MM.1S (cell line): ENCODE measurements at regions not wholly inside any gene's neighbourhood (a gene's known extent, or its start where the extent isn't known, plus 50 kb on each side); places are given as distances from the start of the nearest gene placed in this dataset.

Experiments
- CTCF ChIP-seq: fragments of 300-600 bp; sonication (generic); IDR thresholded peaks from 2 replicates; pipeline ENCODE4 v1.5.1; 2016; ENCODE audit warnings: antibody characterized with exemption, low read length, mixed read lengths
- EZH2 ChIP-seq: fragments of 300-600 bp; sonication (generic); optimal IDR thresholded peaks from 2 replicates; pipeline ENCODE3; 2017; ENCODE audit warnings: low read depth, mild to moderate bottlenecking, antibody characterized with exemption, low read length, mixed read lengths

- TF ChIP-seq CTCF (no peak), EZH2 (no peak)
These were observed 169.4 kb downstream of the ENGASE start for GRCh38 chr17:79243996-79244395.
